GF-D8 (cell line): ENCODE measurements at regions not wholly inside any gene's neighbourhood (a gene's known extent, or its start where the extent isn't known, plus 50 kb on each side); places are given as distances from the start of the nearest gene placed in this dataset.

Experiments used
- DNase-seq: peaks from one replicate; lab custom pipeline; 2025; lab: John Stamatoyannopoulos, UW

DNA sequence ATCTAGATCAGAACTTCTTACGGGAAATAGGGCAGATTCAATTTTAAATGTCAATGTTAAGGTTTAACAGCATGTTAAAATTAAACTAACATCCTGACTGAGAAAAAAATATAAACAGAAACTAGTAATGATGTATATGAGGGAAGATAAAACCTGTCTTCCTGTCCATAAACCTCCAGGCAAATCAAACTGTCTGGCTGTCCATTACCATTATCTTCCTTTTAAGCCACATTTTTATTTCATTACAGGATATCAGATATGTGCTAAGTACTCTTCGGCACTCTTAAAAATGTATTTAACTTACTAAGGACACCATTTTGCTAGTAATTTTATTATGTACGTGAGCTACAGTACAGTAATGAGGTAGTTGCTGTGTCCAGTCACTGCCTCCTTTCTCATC is 1461.7 kb upstream of the ALCAM start:
- no peak for DNase-seq

GRCh38 chr3:103906304-103906703 is 1460.4 kb upstream of the ALCAM start:
- DNase-seq = no peak

- DNase-seq = no peak
Observed at GRCh38 chr3:103906808-103907207, 1459.9 kb upstream of the ALCAM start.

GRCh38 chr3:103907567-103907966 is 1459.1 kb upstream of the ALCAM start:
- DNase-seq = no peak

- no peak for DNase-seq
Observed at GRCh38 chr3:103909395-103909794, 1457.3 kb upstream of the ALCAM start.

DNA sequence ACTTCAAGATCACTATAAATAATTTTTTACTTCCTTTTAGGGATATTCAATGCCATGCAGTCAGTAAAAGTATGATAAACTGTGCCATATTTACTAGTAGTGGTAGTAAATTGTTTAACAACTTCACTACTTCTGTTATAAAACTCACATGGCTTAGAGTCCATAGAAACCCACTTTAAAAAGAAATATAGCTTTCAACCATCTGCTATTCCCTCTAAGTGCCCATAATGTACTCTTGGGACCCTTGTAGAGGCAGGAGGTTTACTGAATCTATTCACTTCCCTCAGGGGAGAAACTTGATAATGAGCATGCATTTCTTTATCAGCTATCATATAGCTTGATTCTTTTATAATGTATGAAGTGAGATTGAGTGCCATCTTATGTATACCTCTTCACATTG is 1448.4 kb upstream of the ALCAM start:
- no peak for DNase-seq

GRCh38 chr3:103919327-103919726 is 1447.4 kb upstream of the ALCAM start:
- DNase-seq = no peak

GRCh38 chr3:103923907-103924306 is 1442.8 kb upstream of the ALCAM start:
- DNase-seq = no peak

DNA sequence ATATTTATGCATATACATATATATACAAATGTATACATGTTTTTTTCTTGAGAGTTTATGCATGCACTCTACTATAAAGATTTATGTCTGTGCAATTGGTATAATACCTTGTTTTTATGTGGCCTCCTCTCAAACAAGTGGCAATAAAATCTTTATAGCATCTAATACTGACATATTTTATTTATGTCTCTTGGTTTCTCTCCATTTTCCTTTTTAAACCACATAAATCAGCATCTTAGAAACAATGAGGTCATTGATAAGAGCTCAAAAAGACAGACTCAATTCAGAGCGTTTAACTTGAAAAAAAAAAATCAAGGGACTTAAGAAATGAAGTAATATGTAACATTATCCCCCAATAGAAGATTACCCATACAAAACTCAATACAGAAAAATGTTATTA is 1442.2 kb upstream of the ALCAM start:
- no peak for DNase-seq

DNA sequence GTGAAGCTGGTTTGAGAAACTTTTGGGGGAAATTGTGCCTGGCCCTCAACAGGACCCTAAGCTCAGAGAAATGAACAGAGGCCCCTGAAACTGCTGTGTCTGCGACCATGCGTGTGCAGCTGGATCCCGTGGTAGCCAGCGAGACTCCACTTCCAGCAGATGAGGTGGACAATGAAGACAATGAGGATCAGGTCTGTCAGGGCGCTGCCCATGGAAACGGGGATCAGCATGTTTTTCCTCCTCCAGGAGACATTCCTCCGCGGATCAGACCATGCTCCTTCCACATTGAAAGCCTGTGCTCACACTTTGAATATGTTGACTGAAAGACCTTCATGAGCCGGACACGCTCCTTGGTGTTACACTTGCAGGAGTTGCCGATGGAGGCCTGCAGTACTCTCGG is 1439.8 kb upstream of the ALCAM start:
- DNase-seq = no peak

- no peak for DNase-seq
Observed at GRCh38 chr3:103927896-103928295, 1438.8 kb upstream of the ALCAM start.

DNA sequence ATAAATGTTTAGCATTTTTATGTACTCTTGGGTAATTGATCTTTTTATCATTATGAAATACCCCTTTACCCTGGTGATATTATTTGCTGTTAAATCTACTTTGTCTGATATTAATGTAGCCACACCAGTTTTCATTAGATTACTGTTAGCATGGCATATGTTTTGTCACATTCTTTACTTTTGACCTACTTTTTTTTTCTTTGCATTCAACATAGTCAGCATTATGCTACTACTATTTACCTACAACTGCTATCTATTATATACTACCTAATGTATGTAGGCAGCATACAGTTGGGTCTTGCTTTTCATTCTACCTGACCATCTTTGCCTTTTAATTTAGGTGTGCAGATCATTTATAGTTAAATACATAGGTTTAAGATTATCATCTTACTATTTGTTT is 1429.6 kb upstream of the ALCAM start:
- no peak for DNase-seq

DNA sequence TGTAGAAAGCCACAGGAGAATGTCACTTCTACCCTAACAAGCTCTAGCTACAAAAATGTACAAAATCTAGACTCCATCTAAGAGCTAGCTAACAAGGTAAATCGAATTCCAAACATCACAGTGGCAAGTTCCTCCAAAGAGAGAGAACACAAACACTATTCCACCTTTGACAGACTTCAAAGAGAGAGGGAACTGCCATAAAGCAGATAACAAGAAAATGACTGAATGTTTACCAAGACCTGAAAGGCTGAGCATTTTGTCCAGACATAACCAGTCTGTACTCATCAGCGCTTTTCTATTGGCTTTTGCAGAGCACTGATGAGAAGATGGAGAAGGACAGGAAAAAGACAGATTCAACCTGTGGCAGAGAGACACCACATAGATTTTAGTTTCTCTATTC is 1419.6 kb upstream of the ALCAM start:
- no peak for DNase-seq

GRCh38 chr3:103949693-103950092 is 1417.0 kb upstream of the ALCAM start:
- no peak for DNase-seq

DNA sequence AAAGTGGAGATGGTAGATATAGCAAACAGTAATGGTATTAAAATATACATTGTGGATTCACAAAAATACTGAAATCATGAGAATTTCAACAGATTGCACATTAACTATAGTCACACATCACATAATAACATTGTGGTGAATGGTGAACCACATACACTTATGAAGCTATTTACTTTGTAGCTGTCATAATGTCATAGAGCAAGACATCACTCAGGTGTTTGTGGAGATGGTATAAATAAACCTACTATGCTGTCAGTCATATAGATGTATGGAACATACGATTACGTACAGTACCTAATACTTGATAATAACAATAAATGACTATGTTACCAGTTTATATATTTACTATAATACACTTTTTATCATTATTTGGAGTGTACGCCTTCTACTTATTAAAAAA is 1416.0 kb upstream of the ALCAM start:
- DNase-seq = no peak

- DNase-seq = no peak
Observed at GRCh38 chr3:103953796-103954195, 1412.9 kb upstream of the ALCAM start.

- DNase-seq = no peak
Observed at GRCh38 chr3:103960819-103961218, 1405.9 kb upstream of the ALCAM start.

GRCh38 chr3:103963599-103963998 is 1403.1 kb upstream of the ALCAM start:
- DNase-seq = no peak

- no peak for DNase-seq
Observed at GRCh38 chr3:103965764-103966163, 1400.9 kb upstream of the ALCAM start.

- no peak for DNase-seq
Observed at GRCh38 chr3:103966749-103967148, 1400.0 kb upstream of the ALCAM start.

GRCh38 chr3:103968131-103968530 is 1398.6 kb upstream of the ALCAM start:
- no peak for DNase-seq

GRCh38 chr3:103968751-103969150 is 1398.0 kb upstream of the ALCAM start:
- DNase-seq = no peak

- DNase-seq = no peak
Observed at GRCh38 chr3:103976931-103977339, 1389.8 kb upstream of the ALCAM start.

- no peak for DNase-seq
Observed at GRCh38 chr3:103977417-103977816, 1389.3 kb upstream of the ALCAM start.

DNA sequence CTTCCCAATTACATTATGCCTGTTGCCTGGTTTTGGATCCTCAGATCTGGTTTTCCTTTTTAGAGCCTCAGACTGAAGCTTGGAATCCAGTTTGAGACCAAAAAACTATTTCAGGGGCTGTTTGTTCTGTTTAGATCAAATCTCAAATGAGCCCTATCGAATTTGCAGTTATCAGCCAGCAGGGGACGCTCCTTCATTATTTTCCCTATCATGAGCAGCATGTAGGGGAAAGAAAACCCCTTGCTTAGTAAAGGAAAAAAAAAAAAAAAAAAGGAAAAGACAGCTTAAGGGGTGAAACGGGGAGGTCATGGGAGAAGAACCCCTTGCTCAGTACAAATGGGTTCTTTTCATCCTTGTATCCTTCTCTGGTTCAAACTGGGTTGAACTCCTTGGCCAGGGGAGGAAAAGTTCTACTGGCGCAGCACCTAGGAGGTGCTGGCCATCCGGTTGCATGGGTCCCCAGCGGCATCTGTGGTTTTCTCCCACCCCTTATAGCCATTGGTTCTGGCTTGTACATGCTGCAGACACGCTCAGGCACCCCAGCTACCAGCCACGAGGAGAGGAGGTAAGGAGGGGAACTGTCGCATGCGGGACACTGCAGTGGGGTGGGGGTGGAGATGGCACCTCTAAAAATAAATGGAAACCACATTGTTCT is 1375.1 kb upstream of the ALCAM start:
- no peak for DNase-seq
